Colonic mucosa (tissue), 4 donors: ENCODE measurements at regions not wholly inside any gene's neighbourhood (a gene's known extent, or its start where the extent isn't known, plus 50 kb on each side); places are given as distances from the start of the nearest gene placed in this dataset.

ENCODE experiments used
- DNase-seq: peaks from one replicate; pipeline ENCODE4 v3.0.0-alpha.2; 2020
- H3K27ac ChIP-seq: fragments of 200-600 bp; one replicate; pipeline ENCODE4 v1.8.0; 2021
- H3K27me3 ChIP-seq: fragments of 200-600 bp; one replicate; pipeline ENCODE4 v1.8.0; 2021
- H3K36me3 ChIP-seq: fragments of 200-600 bp; one replicate; pipeline ENCODE4 v1.8.0; 2021
- H3K4me1 ChIP-seq: fragments of 200-600 bp; one replicate; pipeline ENCODE4 v1.8.0; 2021; ENCODE audit warnings: mild to moderate bottlenecking
- H3K4me3 ChIP-seq: fragments of 200-600 bp; one replicate; pipeline ENCODE4 v1.8.0; 2021
- H3K9ac ChIP-seq, 2 donors: one replicate each; pipeline ENCODE4 v1.7.0; 2013; ENCODE audit warnings: control low read depth in 2 of 2, low read depth in 2 of 2, low read length in 2 of 2
- H3K9me3 ChIP-seq: fragments of 200-600 bp; one replicate; pipeline ENCODE4 v1.8.0; 2021
- CTCF ChIP-seq: fragments of 200-600 bp; IDR thresholded peaks from one replicate; pipeline ENCODE4 v1.8.0; 2022; ENCODE audit warnings: antibody characterized with exemption, mild to moderate bottlenecking
- intact Hi-C: fragments of 100-400 bp; cut with DNase I; formaldehyde crosslinking; loops from one replicate; pipeline ENCODE4 v1.14.1; 2022
- donor health status: healthy.
- donor health status: DM: no; HTN: no; CAD: no.
- donor health status: DM: no; HTN: no; CAD: no.

DNA sequence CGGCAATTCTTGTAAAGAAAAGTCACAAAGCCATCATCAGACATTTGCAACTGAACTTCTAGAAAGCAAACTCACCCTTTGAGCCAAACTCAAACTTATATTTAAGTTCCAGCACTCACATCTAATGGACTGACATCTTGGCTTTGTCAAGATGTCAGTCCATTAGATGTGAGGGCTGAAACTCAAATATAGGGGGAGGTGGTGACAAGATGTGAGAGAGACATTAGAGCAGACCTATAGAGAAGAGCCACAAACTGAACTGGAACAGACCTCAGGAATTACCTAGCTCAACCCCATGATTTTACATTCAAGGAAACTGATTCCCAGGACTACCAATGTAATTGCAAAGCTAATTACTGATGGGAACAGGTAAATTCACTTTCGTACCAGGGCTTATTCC is 543.8 kb downstream of the TNS1 start:
- TF ChIP-seq CTCF: no peak
- Histone ChIP-seq H3K27me3 (no peaks in the 10 kb centered on the region), H3K9ac (no peak overlapping the region), H3K4me3 (no peak overlapping the region), H3K36me3 (no peaks in the 10 kb centered on the region), H3K4me1 (no peaks in the 10 kb centered on the region), H3K9me3 (no peaks in the 10 kb centered on the region), H3K27ac (no peak overlapping the region)
- intact Hi-C loops: no loop called here
- DNase-seq: no peak

GRCh38 chr2:217456016-217456415 is 546.8 kb downstream of the TNS1 start:
- Histone ChIP-seq H3K27ac (no peak overlapping the region), H3K4me3 (no peak overlapping the region), H3K9me3 (no peaks in the 10 kb centered on the region), H3K9ac (no peak overlapping the region), H3K4me1 (no peaks in the 10 kb centered on the region), H3K27me3 (no peaks in the 10 kb centered on the region), H3K36me3 (no peaks in the 10 kb centered on the region)
- no peak for TF ChIP-seq CTCF
- DNase-seq: no peak
- intact Hi-C loops: no loop called here

GRCh38 chr2:217452928-217453327 is 549.9 kb downstream of the TNS1 start:
- Histone ChIP-seq H3K9me3 (no peaks in the 10 kb centered on the region), H3K27me3 (no peaks in the 10 kb centered on the region), H3K27ac (no peak overlapping the region), H3K4me1 (no peaks in the 10 kb centered on the region), H3K36me3 (no peaks in the 10 kb centered on the region), H3K9ac (no peak overlapping the region), H3K4me3 (no peak overlapping the region)
- DNase-seq: no peak
- no peak for TF ChIP-seq CTCF
- intact Hi-C loops: no loop called here

DNA sequence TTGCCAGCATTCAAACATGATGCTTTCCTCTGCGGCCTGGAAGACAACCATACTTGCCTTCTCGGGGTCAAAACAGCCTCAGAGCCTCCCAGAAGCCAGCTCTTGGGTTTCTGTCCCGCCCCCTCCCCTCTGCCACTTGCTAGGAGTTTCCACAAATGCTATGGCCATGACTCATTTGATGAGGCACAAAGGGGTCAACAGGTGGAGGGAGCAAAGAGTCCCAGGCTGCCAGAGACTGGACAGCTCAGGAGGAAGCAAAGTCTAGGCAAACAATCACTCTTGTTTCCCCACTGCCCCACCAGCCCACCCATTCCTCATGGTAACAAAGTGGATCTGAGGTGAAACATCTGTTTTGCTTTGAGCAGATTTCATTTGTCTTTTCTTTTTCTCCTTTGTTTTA is 551.1 kb downstream of the TNS1 start:
- no peak for DNase-seq
- no peaks in the 10 kb centered on the region for H3K4me1 ChIP-seq
- H3K36me3 ChIP-seq: no peaks in the 10 kb centered on the region
- no peak overlapping the region for H3K4me3 ChIP-seq
- H3K27ac ChIP-seq: no peak overlapping the region
- H3K9ac ChIP-seq: no peak overlapping the region
- intact Hi-C loops: no loop called here
- H3K9me3 ChIP-seq: no peaks in the 10 kb centered on the region
- no peak for TF ChIP-seq CTCF
- H3K27me3 ChIP-seq: no peaks in the 10 kb centered on the region

DNA sequence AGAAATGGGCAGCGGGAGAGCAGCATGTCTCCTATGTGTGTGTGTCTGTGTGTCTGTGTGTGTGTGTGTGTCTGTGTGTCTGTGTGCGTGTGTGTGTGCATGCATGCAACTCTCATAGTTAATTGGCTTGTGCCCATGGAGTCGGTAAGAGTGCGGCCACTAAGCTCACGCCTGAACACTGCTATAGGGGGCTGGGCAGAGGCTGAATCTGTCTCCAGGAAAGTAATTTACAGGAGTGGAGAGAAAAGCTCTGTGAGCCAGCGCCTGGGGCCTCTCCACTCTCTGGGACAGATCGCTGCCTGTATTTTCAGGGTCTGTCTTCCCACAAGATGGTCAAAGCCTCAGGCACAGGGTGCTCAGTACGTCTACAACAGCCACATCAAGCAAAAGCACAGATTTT is 553.4 kb downstream of the TNS1 start:
- no peak overlapping the region for H3K27ac ChIP-seq
- no peak for TF ChIP-seq CTCF
- H3K4me3 ChIP-seq: no peak overlapping the region
- H3K9me3 ChIP-seq: no peaks in the 10 kb centered on the region
- intact Hi-C loops: no loop called here
- no peak for DNase-seq
- no peaks in the 10 kb centered on the region for H3K36me3 ChIP-seq
- H3K4me1 ChIP-seq: no peaks in the 10 kb centered on the region
- no peaks in the 10 kb centered on the region for H3K27me3 ChIP-seq
- H3K9ac ChIP-seq: no peak overlapping the region

- Histone ChIP-seq H3K9ac (no peak overlapping the region), H3K4me1 (no peaks in the 10 kb centered on the region), H3K4me3 (no peak overlapping the region), H3K27ac (no peak overlapping the region), H3K9me3 (no peaks in the 10 kb centered on the region), H3K36me3 (no peaks in the 10 kb centered on the region), H3K27me3 (no peaks in the 10 kb centered on the region)
- no peak for TF ChIP-seq CTCF
- DNase-seq: no peak
- intact Hi-C loops: no loop called here
Measured at GRCh38 chr2:217448860-217449259, 553.9 kb downstream of the TNS1 start.
